NCI-H446 treated with DMSO at 0.1 percent for 48 hours (cell line): ENCODE measurements at regions not wholly inside any gene's neighbourhood (a gene's known extent, or its start where the extent isn't known, plus 50 kb on each side); places are given as distances from the start of the nearest gene placed in this dataset.
"Not testable (repeated sequence)": the region's sequence is repeated elsewhere in the genome, so short reads cannot be mapped to it uniquely, and the experiment has no call there.

ENCODE experiments used
- DNase-seq: peaks from one replicate; lab custom pipeline; 2025; lab: John Stamatoyannopoulos, UW

DNA sequence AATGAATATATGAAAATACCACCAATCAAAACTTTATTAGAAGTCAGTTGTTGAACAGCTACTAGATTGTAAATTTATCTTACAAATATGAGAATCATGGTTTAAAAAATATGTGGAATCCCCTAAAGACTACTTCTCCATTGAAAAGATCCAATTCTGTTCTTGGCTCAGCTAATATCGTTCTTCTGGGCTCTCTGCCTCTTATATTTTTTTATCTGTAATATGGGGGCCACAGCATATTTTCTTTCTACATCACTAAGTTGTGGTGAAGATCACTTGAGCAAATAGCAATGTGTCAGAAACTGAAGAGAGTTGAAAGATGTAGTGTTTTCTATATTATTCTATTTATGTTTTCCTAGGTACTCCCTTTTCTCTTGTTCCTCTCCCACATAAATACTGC lies 198.1 kb downstream of the FZD1 start:
- DNase-seq, result no peak

DNA sequence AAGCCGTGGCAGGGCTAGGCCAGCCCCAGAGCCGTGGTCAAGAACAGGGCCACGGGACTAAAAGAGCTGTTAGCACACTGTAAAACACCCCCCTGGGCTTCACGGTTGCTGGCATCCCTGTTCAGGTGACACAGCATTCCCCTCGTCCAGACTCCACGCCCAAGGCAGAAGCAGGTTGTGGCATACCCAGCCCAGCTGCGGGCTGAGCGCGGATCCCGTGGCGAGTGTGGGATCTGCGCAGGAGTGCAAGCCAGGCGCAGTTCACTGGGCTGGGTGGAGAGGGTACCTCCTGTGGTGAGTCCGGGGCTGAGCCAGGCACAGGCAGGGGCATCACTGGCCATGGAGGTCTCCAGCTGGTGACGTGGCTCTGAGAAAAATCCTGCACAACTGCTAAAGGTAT lies 199.1 kb downstream of the FZD1 start:
- DNase-seq, result no peak

DNA sequence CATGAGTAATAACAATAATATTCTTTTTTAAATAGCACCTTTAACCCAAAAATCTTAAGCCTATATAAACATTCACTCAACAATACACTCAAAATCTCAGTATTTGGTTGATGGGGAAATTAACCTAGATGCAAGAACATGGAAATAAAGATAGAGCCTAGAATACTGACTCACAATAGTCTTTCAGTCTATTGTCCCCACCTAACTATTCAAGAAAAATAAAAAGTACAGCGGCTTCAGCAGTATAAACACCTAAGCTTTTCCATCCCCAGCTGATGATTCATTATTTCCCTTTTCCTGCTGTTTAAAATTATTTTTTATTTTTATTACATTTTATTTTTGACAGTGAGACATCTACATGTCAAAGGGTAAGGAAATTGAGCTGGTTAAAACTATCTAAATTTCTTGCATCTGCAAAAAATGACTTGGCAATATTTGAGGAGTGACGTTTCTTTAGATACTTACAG lies 201.4 kb downstream of the FZD1 start:
- no peak for DNase-seq

DNA sequence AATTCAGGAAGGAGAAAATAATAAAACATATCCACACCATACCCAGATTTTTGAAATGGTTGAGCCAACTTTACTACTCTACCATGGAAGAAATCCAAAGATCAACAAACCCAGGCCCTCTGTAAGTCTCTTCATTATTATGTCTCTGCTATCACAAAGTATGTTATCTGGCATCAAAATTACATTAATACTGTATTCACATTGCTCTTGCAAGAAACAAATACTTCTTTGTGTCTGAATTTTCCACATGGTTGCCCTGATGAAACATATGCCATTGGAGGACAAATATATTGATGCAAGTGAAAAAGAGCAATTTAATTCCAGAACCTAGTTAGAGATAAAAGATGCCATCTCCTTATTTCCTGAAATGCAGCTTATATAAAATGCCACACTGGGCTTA lies 204.0 kb downstream of the FZD1 start:
- no peak for DNase-seq

DNA sequence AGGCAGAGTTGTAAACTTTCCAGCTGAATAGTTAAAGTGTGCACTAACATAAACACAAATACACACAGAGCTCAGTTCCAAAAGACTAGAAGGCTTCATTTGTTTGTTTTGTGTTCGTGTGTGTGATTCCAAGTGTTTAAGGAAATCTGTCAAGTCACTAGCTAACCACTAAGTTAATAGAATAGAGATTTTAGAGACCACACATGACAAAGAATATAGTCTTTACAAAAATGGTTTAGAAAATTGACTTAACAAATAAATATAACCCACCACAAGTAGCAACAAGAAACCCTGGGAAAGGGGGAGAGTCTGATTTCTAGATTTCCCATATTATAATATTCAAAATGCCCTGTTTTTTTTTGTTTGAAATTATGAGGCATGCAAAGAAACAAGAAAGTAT lies 209.4 kb downstream of the FZD1 start:
- DNase-seq, result no peak

DNA sequence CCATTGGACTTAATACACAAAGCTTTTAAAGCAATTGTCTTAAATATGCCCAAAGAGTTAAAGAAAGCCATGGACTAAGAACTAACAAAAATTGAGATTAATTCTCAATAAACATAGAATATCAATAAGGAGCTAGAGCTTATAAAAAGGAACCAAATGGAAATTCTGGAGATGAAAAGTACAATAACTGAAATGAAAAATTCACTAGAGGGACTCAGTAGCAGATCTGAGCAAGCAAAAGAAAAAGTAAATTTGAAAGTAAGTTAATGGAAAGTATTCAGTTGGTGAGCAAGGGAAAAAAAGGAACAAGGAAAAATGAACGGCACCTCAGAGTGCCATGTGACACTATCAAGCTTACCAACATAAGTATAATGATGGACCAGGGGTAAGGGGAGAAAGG lies 209.8 kb downstream of the FZD1 start:
- DNase-seq, result no peak

DNA sequence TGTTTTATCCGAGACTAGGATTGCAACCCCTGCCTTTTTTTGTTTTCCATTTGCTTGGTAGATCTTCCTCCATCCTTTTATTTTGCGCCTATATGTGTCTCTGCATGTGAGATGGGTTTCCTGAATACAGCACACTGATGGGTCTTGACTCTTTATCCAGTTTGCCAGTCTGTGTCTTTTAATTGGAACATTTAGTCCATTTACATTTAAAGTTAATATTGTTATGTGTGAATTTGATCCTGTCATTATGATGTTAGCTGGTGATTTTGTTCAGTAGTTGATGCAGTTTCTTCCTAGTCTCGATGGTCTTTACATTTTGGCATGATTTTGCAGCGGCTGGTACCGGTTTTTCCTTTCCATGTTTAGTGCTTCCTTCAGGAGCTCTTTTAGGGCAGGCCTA lies 216.2 kb downstream of the FZD1 start:
- DNase-seq, result not testable (repeated sequence)

DNA sequence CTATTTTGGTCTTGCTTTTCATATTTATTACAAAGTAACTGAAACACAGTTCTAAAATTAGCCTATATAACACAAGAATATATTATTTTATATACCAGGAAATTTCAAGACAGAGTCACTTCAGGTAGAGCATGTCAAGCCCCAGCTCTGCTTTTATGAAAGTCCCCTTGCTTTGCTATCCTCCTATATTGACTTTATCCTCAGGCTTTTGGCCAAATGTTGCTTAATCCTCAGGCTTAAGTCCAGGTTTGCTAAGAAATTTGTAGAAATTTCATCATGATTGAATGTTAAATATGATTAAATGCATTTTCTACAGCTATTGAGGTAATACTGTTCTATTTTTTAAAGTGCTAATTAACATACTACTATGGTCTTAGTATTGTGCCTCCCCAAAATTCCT lies 227.6 kb downstream of the FZD1 start:
- DNase-seq, result no peak

DNA sequence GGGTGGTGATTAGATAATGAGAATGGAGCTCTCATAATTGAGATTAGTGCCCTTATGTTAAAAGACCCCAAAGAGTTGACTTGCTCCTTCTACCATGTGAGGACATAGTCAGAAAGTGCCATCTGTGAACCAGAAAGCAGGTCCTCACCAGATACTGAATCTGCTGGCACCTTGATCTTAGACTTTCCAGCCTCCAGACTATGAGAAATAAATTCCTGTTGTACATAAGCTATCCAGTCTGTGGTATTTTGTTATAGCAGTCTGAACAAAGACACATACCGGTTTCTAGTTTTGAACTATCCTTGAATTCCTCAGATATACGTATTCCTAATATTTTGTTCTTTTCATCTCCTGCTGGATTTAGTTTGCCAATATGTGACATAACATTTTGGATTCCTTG lies 228.1 kb downstream of the FZD1 start:
- no peak for DNase-seq

DNA sequence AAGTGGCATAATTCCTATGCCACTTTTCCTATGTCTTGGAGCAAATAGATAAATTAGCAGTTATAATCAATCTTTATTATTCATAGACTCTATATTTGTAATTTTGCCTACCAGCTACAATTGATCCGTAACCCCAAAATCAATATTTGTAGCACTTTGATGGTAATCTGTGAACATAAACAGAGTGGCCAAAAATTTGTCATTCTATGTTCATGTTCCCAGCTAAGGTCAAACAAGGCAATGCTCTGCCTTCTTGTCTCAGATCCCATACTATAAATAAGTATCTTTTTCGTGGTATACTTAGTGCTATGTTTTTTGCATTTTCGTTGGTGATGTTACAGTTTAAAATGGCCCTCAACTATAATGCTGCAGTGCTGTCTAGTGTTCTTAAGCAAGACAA lies 228.5 kb downstream of the FZD1 start:
- DNase-seq, result no peak

DNA sequence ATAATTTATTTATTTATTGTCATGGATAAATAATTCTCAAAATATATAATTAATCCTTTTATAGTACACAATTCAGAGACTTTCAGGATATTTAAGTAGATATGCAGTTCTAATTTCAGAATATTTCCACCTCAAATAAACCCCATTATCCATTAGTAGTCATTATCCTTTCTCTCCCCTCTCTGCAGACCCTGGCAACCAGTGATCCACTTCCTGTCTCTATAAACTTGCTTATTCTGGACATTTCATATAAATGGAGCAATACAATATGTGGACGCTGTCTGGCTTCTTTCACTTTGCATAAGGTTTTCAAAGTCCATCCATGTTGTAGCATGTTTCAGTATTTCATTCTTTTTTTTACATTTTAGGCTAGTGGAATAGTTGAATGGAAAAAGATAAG lies 230.2 kb downstream of the FZD1 start:
- DNase-seq, result no peak

DNA sequence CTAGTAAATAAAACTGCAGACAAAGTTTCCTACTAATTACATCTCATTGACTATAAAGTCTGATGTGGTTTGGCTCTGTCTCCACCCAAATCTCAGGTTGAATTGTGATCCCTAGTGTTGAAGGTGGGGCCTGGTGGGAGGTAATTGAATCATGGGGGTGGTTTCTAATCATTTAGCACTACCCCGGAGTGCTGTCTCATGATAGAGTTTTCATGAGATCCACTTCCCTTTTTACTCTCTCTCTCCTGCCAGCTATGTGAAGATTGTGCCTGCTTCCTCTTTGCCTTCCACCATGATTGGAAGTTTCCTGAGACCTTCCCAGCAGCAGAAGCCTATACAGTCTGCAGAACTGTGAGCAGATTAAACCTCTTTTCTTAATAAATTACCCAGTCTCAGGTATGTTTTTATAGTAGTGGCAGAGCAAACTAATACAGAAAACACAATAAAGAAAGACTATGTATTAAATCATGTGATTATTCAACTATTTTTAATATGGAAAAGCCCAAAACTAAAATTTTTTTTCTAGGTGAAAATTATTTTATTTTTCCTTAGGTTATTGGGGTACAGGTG lies 232.1 kb downstream of the FZD1 start:
- DNase-seq, result no peak

DNA sequence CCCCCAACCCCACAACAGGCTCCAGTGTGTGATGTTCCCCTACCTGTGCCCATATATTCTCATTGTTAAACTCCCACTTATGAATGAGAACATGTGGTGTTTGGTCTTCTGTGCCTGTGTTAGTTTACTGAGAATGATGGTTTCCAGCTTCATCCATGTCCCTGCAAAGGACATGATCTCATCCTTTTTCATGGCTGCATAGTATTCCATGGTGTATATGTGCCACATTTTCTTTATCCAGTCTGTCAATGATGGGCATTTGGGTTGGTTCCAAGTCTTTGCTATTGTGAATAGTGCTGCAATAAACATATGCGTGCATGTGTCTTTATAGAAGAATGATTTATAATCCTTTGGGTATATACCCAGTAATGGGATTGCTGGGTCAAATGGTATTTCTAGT lies 233.0 kb downstream of the FZD1 start:
- not testable (repeated sequence) for DNase-seq

DNA sequence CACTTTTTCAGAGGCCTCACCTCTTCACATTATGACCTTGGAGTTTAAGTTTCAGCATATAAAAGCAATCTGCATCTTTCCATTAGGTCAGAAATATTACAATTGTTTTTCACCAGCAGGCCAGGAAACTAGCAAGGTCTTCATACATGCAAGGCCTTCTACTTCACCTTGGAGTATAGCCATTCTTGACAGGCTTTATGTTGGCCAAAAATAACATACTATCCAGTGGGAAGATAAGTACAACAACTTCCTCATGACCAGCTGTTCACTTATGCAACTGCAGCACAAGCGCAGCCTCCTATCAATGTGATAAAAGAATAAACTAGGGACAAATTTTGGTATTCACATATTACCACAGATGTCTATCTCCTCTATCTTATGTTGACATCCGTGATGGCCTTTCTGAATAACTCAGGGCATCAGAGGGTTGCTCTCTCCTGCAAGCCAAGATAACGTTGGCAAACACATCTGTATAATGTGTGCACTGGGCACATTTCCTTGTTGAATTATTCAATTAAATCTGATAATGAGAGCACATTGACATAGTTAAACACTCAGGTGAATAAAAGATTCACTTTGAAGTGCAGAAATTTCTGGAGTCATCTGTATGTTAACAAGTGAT lies 239.8 kb downstream of the FZD1 start:
- DNase-seq, result no peak

DNA sequence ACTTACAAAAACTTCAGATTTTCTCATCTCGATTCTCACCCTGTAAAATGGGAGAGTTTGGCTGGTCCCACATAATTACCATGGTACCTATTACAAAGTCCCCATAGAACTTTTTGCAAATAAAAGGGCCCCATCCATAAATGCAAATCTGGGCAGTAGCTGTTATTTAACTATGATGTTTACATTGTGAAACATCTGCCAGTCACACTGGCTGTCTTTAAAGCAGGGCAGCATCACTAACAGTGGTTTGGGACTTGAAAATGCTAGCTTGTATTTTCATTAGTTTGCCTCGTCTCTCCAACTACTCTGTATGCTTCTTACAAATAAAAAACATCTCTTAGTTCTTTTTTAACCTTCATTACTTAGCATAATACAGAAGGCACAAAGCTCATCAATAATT lies 240.7 kb downstream of the FZD1 start:
- no peak for DNase-seq

DNA sequence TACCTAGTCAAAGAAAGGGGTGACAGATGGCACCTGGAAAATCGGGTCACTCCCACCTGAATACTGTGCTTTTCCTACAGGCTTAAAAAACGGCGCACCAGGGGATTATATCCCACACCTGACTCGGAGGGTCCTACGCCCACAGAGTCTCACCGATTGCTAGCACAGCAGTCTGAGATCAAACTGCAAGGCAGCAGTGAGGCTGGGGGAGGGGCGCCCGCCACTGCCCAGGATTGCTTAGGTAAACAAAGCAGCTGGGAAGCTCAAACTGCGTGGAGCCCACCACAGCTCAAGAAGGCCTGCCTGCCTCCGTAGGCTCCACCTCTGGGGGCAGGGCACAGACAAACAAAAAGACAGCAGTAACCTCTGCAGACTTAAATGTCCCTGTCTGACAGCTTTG lies 242.7 kb downstream of the FZD1 start:
- not testable (repeated sequence) for DNase-seq

DNA sequence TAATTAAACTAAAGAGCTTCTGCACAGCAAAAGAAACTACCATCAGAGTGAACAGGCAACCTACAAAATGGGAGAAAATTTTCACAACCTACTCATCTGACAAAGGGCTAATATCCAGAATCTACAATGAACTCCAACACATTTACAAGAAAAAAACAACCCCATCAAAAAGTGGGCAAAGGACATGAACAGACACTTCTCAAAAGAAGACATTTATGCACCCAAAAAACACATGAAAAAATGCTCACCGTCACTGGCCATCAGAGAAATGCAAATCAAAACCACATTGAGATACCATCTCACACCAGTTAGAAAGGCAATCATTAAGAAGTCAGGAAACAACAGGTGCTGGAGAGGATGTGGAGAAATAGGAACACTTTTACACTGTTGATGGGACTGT lies 247.6 kb downstream of the FZD1 start:
- DNase-seq, result not testable (repeated sequence)

DNA sequence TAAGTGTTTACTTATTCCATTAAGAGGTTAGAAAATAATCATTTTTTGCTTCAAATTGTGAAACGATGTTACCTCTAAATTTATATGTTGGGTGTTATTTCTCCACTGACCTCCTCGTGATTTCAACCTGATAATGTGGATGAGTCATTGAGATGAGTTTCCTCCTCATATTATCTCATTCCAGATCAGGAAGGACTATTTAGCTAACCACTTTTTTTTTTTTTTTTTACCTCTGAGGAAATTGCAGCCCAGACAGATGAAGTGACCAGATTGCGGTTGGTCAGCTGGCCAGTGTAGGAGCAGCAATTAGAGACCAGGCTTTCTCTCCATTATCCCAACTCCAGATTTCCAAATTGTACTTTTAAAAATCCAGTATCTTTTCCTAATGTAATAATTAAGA lies 248.7 kb downstream of the FZD1 start:
- no peak for DNase-seq

DNA sequence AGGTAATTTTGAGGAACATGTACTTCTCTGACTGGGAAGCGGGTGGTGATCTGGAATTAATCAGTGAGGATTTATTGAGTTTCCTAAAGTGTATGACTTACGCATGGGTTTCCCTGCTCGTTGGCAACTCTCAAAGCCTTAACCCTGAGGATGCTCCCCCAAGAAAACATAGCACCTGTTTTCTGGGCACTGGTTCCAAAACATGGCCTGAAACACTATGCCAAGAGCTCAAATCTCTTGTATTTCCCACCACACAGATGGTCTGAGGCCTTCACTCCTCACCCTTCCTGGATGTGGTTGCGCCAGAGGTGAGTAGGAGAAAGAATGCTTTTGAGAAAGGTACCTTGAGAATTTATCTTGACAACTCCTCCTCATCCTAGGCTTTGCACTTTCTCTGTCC lies 250.4 kb downstream of the FZD1 start:
- DNase-seq, result peak; percentile 7

DNA sequence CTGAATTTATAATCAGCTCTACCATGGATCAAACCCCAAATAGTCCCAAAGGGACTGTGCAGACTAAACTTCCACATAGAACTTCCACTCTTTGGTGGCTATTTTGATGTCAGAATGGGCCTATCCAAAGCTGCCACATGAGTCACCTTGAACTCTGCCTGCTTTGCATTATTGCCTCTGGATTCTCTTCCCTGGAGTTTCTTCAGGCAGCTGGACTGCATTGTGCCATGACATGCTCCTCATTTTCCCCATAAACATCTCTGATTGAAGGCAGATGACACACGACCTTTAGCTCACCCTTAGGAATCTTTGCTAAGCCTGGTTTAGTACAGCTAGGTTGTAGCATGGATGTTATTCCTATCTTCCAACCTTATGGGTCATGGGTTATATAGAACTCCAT lies 251.7 kb downstream of the FZD1 start:
- DNase-seq, result no peak

DNA sequence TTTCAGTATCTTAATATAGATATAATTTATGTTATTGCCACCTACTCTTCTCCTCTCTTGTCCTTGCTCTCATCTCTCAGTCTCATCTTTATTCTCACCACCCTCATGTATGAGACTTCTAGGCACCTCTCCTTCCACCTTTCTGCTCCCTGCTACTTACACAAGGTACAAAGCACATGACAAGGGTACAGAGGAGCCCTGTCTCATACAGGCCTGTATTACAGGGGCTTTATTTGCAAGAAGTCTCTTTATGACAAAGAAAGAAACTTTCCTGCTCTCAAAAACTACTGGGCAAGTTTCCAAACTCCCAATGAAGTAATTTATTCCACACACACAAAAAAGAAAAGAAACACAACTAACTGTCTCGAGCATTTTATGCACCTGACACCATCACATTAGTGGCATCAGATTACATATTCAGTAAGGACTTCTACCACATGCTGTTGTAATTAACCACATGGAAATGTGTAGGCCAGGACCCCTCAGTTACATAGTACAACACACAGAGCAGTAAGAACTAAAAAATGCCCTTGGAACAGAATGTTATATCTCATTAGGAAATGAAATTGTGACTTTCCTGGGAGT lies 253.1 kb downstream of the FZD1 start:
- DNase-seq, result peak; percentile 17

DNA sequence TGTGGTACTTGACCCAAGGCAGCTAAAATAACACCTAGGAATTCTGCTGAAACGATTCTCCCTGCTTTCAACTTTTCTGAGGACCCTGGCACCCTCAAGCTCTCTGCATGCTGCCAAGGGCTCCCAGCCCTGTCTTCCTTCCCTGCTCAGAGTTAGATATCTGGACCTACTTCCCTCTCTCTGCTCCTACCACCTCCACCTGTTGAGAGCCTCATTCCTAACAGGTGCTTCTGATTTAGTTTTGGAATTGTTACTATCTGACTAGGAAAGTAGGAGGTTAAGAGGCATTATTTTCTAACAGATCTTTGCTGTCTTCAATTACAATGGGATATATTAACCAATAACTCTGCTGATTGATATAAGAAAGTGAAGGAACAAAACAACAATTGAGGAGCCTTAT lies 253.8 kb downstream of the FZD1 start:
- DNase-seq, result no peak

DNA sequence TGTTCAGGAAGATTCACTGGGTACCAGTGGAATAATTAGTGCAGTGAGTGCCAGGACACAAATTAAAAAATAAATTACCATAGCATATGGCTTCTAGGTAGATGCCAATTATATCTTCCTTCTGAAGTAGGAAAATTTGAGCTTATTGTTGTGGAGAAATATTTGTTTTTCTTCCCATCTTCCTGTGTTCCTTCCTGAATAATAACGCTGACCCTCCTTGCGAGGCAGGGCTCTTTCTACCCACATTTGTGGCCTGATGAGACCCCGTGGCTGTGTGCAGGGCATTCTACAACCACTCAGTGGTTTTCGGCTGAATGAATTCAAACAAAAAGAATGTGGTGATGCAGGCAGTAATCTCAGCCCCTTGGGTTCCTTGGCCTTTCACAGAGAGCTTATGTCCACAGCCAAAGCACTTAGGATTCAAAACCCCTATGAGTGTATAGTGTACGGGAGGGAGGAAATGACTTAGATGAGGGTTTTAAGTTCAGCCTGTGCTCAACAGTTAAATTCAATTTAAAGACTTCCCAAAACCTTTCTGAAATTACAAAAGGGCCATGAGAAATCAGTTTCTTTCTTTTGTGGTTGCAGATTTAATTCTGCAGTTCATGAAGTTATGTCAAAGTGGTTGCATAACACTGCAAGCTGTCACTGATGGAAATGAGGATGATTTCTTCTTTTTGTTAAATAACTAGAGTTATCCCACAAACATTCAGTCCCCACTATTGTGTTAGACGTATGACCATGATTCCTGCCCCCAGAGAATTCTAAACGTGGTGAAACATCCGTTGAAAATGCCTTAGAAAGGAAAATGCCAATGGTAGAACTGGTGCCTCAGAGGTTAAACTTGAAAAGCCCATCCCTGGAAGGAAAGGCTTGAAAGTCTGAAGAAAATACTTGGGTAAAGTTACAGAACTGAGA lies 255.3 kb downstream of the FZD1 start:
- DNase-seq, result peak; percentile 23
